K562 (cell line): ENCODE measurements at regions not wholly inside any gene's neighbourhood (a gene's known extent, or its start where the extent isn't known, plus 50 kb on each side); places are given as distances from the start of the nearest gene placed in this dataset.

Experiments used
- ATAC-seq: fragments of 200-7000 bp; cut with Tn5 transposase; 3 replicates; pipeline ENCODE4 v1.9.1; 2020; ENCODE audit warnings: moderate library complexity
- BruUV-seq: library from RNA; stranded (reverse); fragments of 400-500 nt; replicated peaks from 2 replicates; lab custom pipeline; 2021; lab: Mats Ljungman, UMichigan
- CTCF ChIA-PET: fragments of 300-600 bp; formaldehyde crosslinking; extraction: SDS; loops from one replicate; lab custom pipeline; 2021; ENCODE audit warnings: low intra/inter-chr PET ratio; lab: Yijun Ruan, JAX
- POLR2A ChIA-PET: fragments of 300-600, 350-650 bp; sonication (Branson Sonifier 250); formaldehyde crosslinking; extraction: SDS; loops from one replicate; lab custom pipeline; 2021; ENCODE audit warnings: antibody characterized with exemption, inconsistent platforms; lab: Yijun Ruan, JAX
- DNase-seq, 4 experiments: peaks; one replicate each; pipeline versions ENCODE4 v3.0.0 to v3.0.0-alpha.2; 2011 to 2018; ENCODE audit warnings: low spot score in 3 of 4, mixed read lengths in 3 of 4; ENCODE audit errors: extremely low read depth in 1 of 4
- FAIRE-seq: peaks from 2 replicates; lab custom pipeline; 2011; peaks lifted over from hg19 to GRCh38; lab: Jason Lieb, UNC
- H2AFZ ChIP-seq: 2 replicates; pipeline ENCODE4 v1.6.0; 2011; ENCODE audit warnings: low read depth, low read length, control low read depth, inconsistent platforms
- H3K27ac ChIP-seq: fragments of 200-600 bp; 3 replicates; pipeline ENCODE4 v1.8.0; 2011; ENCODE audit warnings: low read depth, mild to moderate bottlenecking, control low read depth, inconsistent platforms, low read length, moderate library complexity, mixed read lengths; ENCODE audit errors: extremely low read depth
- H3K27me3 ChIP-seq, 2 experiments: fragments of 300-600 bp in 1 of 2; 2 replicates in 1 of 2; 3 replicates in 1 of 2; pipeline versions ENCODE4 v1.6.0 to v1.8.0; 2011; ENCODE audit warnings: inconsistent platforms in 2 of 2, low read length in 2 of 2, mild to moderate bottlenecking in 1 of 2, mixed read lengths in 1 of 2, moderate library complexity in 1 of 2; ENCODE audit not compliant: control insufficient read depth in 2 of 2, insufficient read depth in 2 of 2
- H3K36me3 ChIP-seq: fragments of 300-600 bp; 3 replicates; pipeline ENCODE4 v1.8.0; 2011; ENCODE audit warnings: mild to moderate bottlenecking, low read length, inconsistent platforms; ENCODE audit not compliant: control insufficient read depth, insufficient read depth
- H3K4me1 ChIP-seq, 2 experiments: fragments of 200-600 bp in 1 of 2; replicated peaks in 1 of 2; 2 replicates in 1 of 2; 3 replicates in 1 of 2; pipeline versions ENCODE4 v1.5.1 to v1.8.0; 2011; ENCODE audit warnings: inconsistent platforms in 2 of 2, low read length in 2 of 2, mild to moderate bottlenecking in 1 of 2, mixed read lengths in 1 of 2, moderate library complexity in 1 of 2; ENCODE audit not compliant: control insufficient read depth in 2 of 2, insufficient read depth in 2 of 2
- H3K4me2 ChIP-seq: 2 replicates; pipeline ENCODE4 v1.6.1; 2011; ENCODE audit warnings: low read length, control low read depth, inconsistent platforms, mixed read lengths; ENCODE audit not compliant: insufficient read depth
- H3K4me3 ChIP-seq: fragments of 200-600 bp; sonication (generic), shearing (Covaris generic); 2 replicates; pipeline ENCODE4 v1.5.1; 2016; ENCODE audit warnings: control low read depth, inconsistent platforms
- H3K79me2 ChIP-seq: fragments of 200-600 bp; 3 replicates; pipeline ENCODE4 v1.8.0; 2011; ENCODE audit warnings: low read length, inconsistent platforms; ENCODE audit not compliant: control insufficient read depth, insufficient read depth
- H3K9ac ChIP-seq, 2 experiments: 2 replicates each; pipeline versions ENCODE4 v1.6.0 to v1.6.1; 2011; ENCODE audit warnings: low read depth in 2 of 2, low read length in 2 of 2, control low read depth in 1 of 2, inconsistent platforms in 1 of 2, mild to moderate bottlenecking in 1 of 2, mixed read lengths in 1 of 2; ENCODE audit not compliant: insufficient read depth in 1 of 2
- H3K9me1 ChIP-seq: one replicate; pipeline ENCODE4 v1.6.0; 2011; ENCODE audit warnings: inconsistent platforms, mild to moderate bottlenecking, low read length, moderate library complexity; ENCODE audit not compliant: control insufficient read depth, insufficient read depth
- H3K9me3 ChIP-seq: replicated peaks from 2 replicates; pipeline ENCODE4 v1.5.1; 2011; ENCODE audit warnings: low read depth, low read length, inconsistent platforms; ENCODE audit not compliant: control insufficient read depth, insufficient read depth
- H4K20me1 ChIP-seq: replicated peaks from 2 replicates; pipeline ENCODE4 v1.6.1; 2011; ENCODE audit warnings: low read length, inconsistent platforms, mixed read lengths; ENCODE audit not compliant: control insufficient read depth, insufficient read depth
- ELF2 ChIP-seq: fragments of 250-450 bp; sonication (Bioruptor Pico); IDR thresholded peaks from 2 replicates; pipeline ENCODE4 v1.5.0; 2021; ENCODE audit warnings: mild to moderate bottlenecking
- KAT2B ChIP-seq: IDR thresholded peaks from one replicate; pipeline ENCODE4 v1.6.1; 2012; ENCODE audit warnings: low read depth, mild to moderate bottlenecking, control low read depth, inconsistent platforms, low read length, moderate library complexity
- ZKSCAN1 ChIP-seq: fragments of 150-350 bp; IDR thresholded peaks from 2 replicates; pipeline ENCODE4 v1.6.1; 2016; ENCODE audit warnings: low read depth, low read length
- ZNF143 ChIP-seq: sonication (generic); formaldehyde crosslinking; IDR thresholded peaks from 2 replicates; pipeline ENCODE4 v1.9.0; 2022; ENCODE audit warnings: mild to moderate bottlenecking, missing genetic modification reagents
- WGBS: fragments of 100-300 bp; shearing (Covaris generic); methylation state at CpG from one replicate; pipeline ENCODE4 v1.1.6; 2016; ENCODE audit warnings: low coverage, mixed read lengths; ENCODE audit not compliant: insufficient coverage; ENCODE audit errors: missing lambda C conversion rate; 5-methylcytosine and 5-hydroxymethylcytosine counted together
- in situ Hi-C: fragments of 300-500 bp; cut with MboI; formaldehyde crosslinking; loops from 4 replicates; pipeline ENCODE4 v1.15.0; 2018; ENCODE audit warnings: inconsistent platforms, mixed read lengths
- intact Hi-C: fragments of 100-400 bp; cut with micrococcal nuclease; formaldehyde crosslinking; loops from 2 replicates; pipeline ENCODE4 v1.14.2; 2022
- TF ChIP-seq, protein P1 (sequence below): fragments of 450-650 bp; formaldehyde crosslinking; IDR thresholded peaks from 2 replicates; pipeline ENCODE4 v1.4.0; 2022; ENCODE audit warnings: missing genetic modification characterization

GRCh38 chr11:37320921-37321320, 722.9 kb upstream of the RAG2 start:
- no peak for ATAC-seq
- no peak overlapping the region for H3K9ac ChIP-seq
- H3K9me3 ChIP-seq: no peaks in the 10 kb centered on the region
- POLR2A ChIA-PET: no interaction called here
- no peak overlapping the region for H3K4me3 ChIP-seq
- H3K27me3 ChIP-seq: no peaks in the 10 kb centered on the region
- no peak for TF ChIP-seq ZNF143
- no peak for TF ChIP-seq KAT2B
- no peak for TF ChIP-seq ELF2 (CRISPR knock-in tag)
- TF ChIP-seq, all 486 proteins: peak for 0
- BruUV-seq: no TSS peak
- in situ Hi-C loops: no loop called here
- Histone ChIP-seq H4K20me1 (no peaks in the 10 kb centered on the region), H2AFZ (no peak overlapping the region), H3K4me2 (no peak overlapping the region), H3K27ac (no peak overlapping the region), H3K4me1 (no peaks in the 10 kb centered on the region), H3K36me3 (no peaks in the 10 kb centered on the region), H3K9me1 (no peaks in the 10 kb centered on the region), H3K79me2 (no peaks in the 10 kb centered on the region)
- FAIRE-seq (no peak), DNase-seq (no peak)
- intact Hi-C loops: no loop called here
- CTCF ChIA-PET: no interaction called here

GRCh38 chr11:37317803-37318202, 719.8 kb upstream of the RAG2 start:
- Histone ChIP-seq H3K9me1 (no peaks in the 10 kb centered on the region), H3K4me1 (no peaks in the 10 kb centered on the region)
- no peak for DNase-seq
- intact Hi-C loops: no loop called here
- no peak for ATAC-seq
- no peak for FAIRE-seq
- no peak for TF ChIP-seq ZKSCAN1
- TF ChIP-seq, protein P1, sequence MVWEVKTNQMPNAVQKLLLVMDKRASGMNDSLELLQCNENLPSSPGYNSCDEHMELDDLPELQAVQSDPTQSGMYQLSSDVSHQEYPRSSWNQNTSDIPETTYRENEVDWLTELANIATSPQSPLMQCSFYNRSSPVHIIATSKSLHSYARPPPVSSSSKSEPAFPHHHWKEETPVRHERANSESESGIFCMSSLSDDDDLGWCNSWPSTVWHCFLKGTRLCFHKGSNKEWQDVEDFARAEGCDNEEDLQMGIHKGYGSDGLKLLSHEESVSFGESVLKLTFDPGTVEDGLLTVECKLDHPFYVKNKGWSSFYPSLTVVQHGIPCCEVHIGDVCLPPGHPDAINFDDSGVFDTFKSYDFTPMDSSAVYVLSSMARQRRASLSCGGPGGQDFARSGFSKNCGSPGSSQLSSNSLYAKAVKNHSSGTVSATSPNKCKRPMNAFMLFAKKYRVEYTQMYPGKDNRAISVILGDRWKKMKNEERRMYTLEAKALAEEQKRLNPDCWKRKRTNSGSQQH (CRISPR knock-in tag): no peak
- TF ChIP-seq, all 486 proteins: peak for 0
- H3K27me3 ChIP-seq: no peaks in the 10 kb centered on the region
- in situ Hi-C loops: no loop called here
- H3K27ac ChIP-seq: no peak overlapping the region
- 0% methylated on average over 1 of the region's 1 CpG for WGBS
- no peaks in the 10 kb centered on the region for H3K79me2 ChIP-seq
- H4K20me1 ChIP-seq: no peaks in the 10 kb centered on the region
- POLR2A ChIA-PET: no interaction called here
- H3K4me3 ChIP-seq: no peak overlapping the region
- H3K36me3 ChIP-seq: no peaks in the 10 kb centered on the region
- no peak overlapping the region for H3K4me2 ChIP-seq
- no peak overlapping the region for H2AFZ ChIP-seq
- no peak overlapping the region for H3K9ac ChIP-seq
- no peaks in the 10 kb centered on the region for H3K9me3 ChIP-seq
- no TSS peak for BruUV-seq
- CTCF ChIA-PET: no interaction called here
